ENCODE measurements at regions not wholly inside any gene's neighbourhood (a gene's known extent, or its start where the extent isn't known, plus 50 kb on each side); places are given as distances from the start of the nearest gene placed in this dataset.

GRCh38 chr5:105304859-105305258 lies 1742.3 kb upstream of the NUDT12 start:
- TF ChIP-seq PKNOX1 (IDR thresholded peaks at IDR 0.05) (no peak), FOXK2 (IDR thresholded peaks at IDR 0.05) (no peak), LEF1 (IDR thresholded peaks at IDR 0.05; ENCODE audit: borderline replicate concordance) (no peak), TARDBP (IDR thresholded peaks at IDR 0.05) (no peak), BHLHE40 (IDR thresholded peaks at IDR 0.05; ENCODE audit: borderline replicate concordance) (no peak), SP1 (IDR thresholded peaks at IDR 0.05) (no peak), FOXM1 (IDR thresholded peaks at IDR 0.05; ENCODE audit: borderline replicate concordance) (no peak), SUZ12 (IDR thresholded peaks at IDR 0.05) (no peak)

Data from HEK293T (cell line).